ENCODE measurements at regions not wholly inside any gene's neighbourhood (a gene's known extent, or its start where the extent isn't known, plus 50 kb on each side); places are given as distances from the start of the nearest gene placed in this dataset.

DNA sequence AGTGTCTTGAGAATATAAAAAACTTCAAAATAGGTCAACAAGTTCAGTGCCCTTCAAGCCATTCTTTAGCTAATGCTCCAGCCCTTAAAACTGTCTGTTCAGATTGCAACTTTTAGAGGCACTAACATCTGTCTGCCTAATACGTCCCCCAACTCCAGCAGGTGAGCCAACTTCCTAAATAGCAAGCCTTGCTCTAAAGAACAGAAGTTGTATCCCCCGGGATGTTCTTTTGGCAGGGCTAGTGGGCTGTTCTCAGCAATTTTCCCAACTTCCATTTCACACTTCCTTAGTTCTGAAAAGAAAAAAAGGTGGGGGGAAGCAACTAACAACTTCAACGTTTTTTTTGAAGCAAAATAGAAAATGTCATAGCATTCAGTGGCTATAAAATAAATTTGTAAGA, 290.0 kb upstream of the PTCHD4 start:
- Histone ChIP-seq H3K9me3 (ENCODE audit: control insufficient read depth, low read length) (peaks cover 18% of the 10 kb centered on the region), H3K9ac (ENCODE audit: extremely low read depth, low read length, poor library complexity, severe bottlenecking) (no peak overlapping the region), H3K4me1 (ENCODE audit: control insufficient read depth, insufficient read depth, low read length) (no peaks in the 10 kb centered on the region), H3K4me3 (ENCODE audit: low read length) (no peak overlapping the region), H3K27me3 (ENCODE audit: control insufficient read depth, insufficient read depth, low read length, poor library complexity, severe bottlenecking) (no peaks in the 10 kb centered on the region), H3K36me3 (ENCODE audit: control insufficient read depth, insufficient read depth, low read length) (no peaks in the 10 kb centered on the region), H3K27ac (ENCODE audit: low read depth, low read length) (no peak overlapping the region)
- Mint-ChIP-seq H3K9me3 (peaks cover 8% of the 10 kb centered on the region), H3K4me1 (peaks cover 3% of the 10 kb centered on the region), H3K27ac (no peak overlapping the region), H3K27me3 (ENCODE audit: insufficient read depth) (no peaks in the 10 kb centered on the region), H3K4me3 (no peak overlapping the region), H3K36me3 (ENCODE audit: low read depth) (no peaks in the 10 kb centered on the region)
- no peak for DNase-seq
- TF ChIP-seq, protein P1, sequence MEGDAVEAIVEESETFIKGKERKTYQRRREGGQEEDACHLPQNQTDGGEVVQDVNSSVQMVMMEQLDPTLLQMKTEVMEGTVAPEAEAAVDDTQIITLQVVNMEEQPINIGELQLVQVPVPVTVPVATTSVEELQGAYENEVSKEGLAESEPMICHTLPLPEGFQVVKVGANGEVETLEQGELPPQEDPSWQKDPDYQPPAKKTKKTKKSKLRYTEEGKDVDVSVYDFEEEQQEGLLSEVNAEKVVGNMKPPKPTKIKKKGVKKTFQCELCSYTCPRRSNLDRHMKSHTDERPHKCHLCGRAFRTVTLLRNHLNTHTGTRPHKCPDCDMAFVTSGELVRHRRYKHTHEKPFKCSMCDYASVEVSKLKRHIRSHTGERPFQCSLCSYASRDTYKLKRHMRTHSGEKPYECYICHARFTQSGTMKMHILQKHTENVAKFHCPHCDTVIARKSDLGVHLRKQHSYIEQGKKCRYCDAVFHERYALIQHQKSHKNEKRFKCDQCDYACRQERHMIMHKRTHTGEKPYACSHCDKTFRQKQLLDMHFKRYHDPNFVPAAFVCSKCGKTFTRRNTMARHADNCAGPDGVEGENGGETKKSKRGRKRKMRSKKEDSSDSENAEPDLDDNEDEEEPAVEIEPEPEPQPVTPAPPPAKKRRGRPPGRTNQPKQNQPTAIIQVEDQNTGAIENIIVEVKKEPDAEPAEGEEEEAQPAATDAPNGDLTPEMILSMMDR (conservative IDR thresholded peaks at IDR 0.05) = no peak
- WGBS, 2 experiments (ENCODE audit: insufficient coverage in 1 of 2, insufficient read length in 1 of 2) = 87% methylated on average over 3 of the region's 3 CpGs; no CpG with 5 or more reads in 1 of the 2 experiments

DNA sequence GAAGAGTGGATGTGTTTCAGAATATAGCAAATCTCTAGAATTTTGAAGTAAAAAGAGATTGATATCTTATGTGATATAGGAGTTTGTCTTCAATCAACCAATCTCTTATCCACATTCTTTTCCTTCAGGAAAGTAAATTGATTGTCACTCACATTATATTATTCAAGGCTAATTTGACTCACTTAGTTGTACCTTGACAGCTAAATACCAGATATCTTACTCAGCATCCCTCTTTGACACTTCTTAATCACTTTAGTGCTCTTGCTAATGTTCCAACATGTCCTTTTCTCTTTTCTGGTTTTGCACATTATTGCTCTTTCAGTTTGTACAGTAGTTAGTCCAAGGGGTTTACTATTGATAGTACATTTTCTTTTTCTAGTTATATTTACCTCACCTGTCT, 286.9 kb upstream of the PTCHD4 start:
- Histone ChIP-seq H3K27me3 (ENCODE audit: control insufficient read depth, insufficient read depth, low read length, poor library complexity, severe bottlenecking) (no peaks in the 10 kb centered on the region), H3K9ac (ENCODE audit: extremely low read depth, low read length, poor library complexity, severe bottlenecking) (no peak overlapping the region), H3K9me3 (ENCODE audit: control insufficient read depth, low read length) (peaks cover 5% of the 10 kb centered on the region), H3K27ac (ENCODE audit: low read depth, low read length) (no peak overlapping the region), H3K4me3 (ENCODE audit: low read length) (no peak overlapping the region), H3K36me3 (ENCODE audit: control insufficient read depth, insufficient read depth, low read length) (no peaks in the 10 kb centered on the region), H3K4me1 (ENCODE audit: control insufficient read depth, insufficient read depth, low read length) (no peaks in the 10 kb centered on the region)
- DNase-seq = no peak
- Mint-ChIP-seq H3K4me1 (peaks cover 10% of the 10 kb centered on the region), H3K27me3 (ENCODE audit: insufficient read depth) (no peaks in the 10 kb centered on the region), H3K27ac (no peak overlapping the region), H3K9me3 (peaks cover 3% of the 10 kb centered on the region), H3K36me3 (ENCODE audit: low read depth) (no peaks in the 10 kb centered on the region), H3K4me3 (no peak overlapping the region)
- TF ChIP-seq, protein P1 (conservative IDR thresholded peaks at IDR 0.05) = no peak

DNA sequence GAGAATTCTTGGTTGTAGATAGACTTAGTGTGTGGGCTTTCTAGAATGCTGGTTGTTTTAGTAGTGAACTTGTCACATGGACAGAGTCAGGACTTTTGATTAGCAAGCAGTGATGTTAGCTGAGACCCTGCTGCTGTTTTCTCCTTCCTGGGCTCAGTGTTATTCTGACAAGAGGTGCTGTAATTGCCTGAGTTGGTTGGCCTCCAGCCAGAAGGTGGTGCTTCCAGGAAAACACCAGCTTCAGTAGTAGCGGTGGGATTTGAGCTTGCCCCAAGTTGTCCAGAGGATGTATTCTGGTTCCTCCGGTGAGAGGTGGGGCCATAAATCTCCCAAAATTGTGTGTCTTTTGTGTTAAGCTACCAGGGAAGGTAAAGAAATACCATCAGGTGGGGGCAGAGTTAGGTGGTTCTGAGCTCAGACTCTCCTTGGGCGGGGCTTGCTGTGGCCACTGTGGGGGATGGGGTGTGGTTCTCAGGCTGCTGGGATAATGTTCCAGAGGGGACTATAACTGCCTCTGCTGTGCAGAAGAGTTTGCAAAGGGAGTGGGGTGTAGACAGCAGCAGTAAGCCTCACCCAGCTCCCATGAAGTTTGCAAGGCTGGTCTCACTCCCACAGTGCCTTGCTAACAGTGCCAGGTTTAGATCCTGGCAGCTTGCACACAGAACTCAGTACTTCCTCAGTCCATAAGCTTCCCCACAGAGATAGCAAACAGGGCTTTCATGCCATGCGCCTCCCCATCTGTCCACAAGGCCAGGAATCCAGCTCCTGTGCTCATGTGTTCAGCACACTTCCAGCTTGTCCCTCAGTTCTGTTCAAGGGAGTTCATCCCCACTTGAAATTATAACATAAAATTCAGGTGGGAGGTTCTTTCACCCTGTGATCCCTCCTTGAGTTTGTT, 278.4 kb upstream of the PTCHD4 start:
- WGBS, 2 experiments (ENCODE audit: insufficient coverage in 1 of 2, insufficient read length in 1 of 2) = 91 to 92% methylated on average over 4 of the region's 4 CpGs
- H3K4me1 ChIP-seq (ENCODE audit: control insufficient read depth, insufficient read depth, low read length) = peaks cover 3% of the 10 kb centered on the region
- no peak overlapping the region for H3K4me3 ChIP-seq (ENCODE audit: low read length)
- no peak overlapping the region for H3K27ac Mint-ChIP-seq
- no peaks in the 10 kb centered on the region for H3K27me3 Mint-ChIP-seq (ENCODE audit: insufficient read depth)
- H3K9ac ChIP-seq (ENCODE audit: extremely low read depth, low read length, poor library complexity, severe bottlenecking) = no peak overlapping the region
- TF ChIP-seq, protein P1 (conservative IDR thresholded peaks at IDR 0.05) = no peak
- H3K4me3 Mint-ChIP-seq = no peak overlapping the region
- no peaks in the 10 kb centered on the region for H3K27me3 ChIP-seq (ENCODE audit: control insufficient read depth, insufficient read depth, low read length, poor library complexity, severe bottlenecking)
- no peaks in the 10 kb centered on the region for H3K36me3 Mint-ChIP-seq (ENCODE audit: low read depth)
- no peak for DNase-seq
- H3K27ac ChIP-seq (ENCODE audit: low read depth, low read length) = no peak overlapping the region
- H3K9me3 Mint-ChIP-seq = peaks cover 5% of the 10 kb centered on the region
- H3K4me1 Mint-ChIP-seq = peaks cover 22% of the 10 kb centered on the region
- no peaks in the 10 kb centered on the region for H3K36me3 ChIP-seq (ENCODE audit: control insufficient read depth, insufficient read depth, low read length)
- H3K9me3 ChIP-seq (ENCODE audit: control insufficient read depth, low read length) = peaks cover 23% of the 10 kb centered on the region

Measured in endodermal cell (in vitro differentiated cells).